SK-N-DZ (cell line): ENCODE measurements at regions not wholly inside any gene's neighbourhood (a gene's known extent, or its start where the extent isn't known, plus 50 kb on each side); places are given as distances from the start of the nearest gene placed in this dataset.
"Not testable (repeated sequence)": the region's sequence is repeated elsewhere in the genome, so short reads cannot be mapped to it uniquely, and the experiment has no call there.

Experiments used
- DNase-seq: peaks from one replicate; pipeline ENCODE4 v3.0.0-alpha.2; 2015; ENCODE audit warnings: low spot score

GRCh38 chrX:127782904-127783303, 269.3 kb downstream of the ACTRT1 start:
- no peak for DNase-seq

DNA sequence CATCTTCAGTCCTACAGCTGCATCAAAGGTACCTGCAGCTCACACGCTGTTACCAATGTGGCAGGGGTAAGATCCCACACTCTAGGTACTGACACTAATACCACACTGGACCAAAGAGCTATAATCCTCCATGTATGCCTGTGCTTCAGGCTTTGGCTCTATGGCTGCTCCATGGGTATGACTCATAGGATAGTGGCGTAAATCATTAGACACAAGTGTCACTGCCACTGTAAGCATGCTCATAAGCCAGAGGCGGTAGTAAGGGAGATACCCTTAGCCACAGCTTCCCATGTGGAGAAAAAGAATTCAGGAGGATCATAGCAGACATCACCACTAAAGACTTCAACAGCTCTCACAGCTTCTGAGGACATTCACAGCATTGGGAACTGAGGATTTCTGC, 287.5 kb downstream of the ACTRT1 start:
- no peak for DNase-seq

- DNase-seq = no peak
Measured at GRCh38 chrX:127762663-127763062, 289.5 kb downstream of the ACTRT1 start.

DNA sequence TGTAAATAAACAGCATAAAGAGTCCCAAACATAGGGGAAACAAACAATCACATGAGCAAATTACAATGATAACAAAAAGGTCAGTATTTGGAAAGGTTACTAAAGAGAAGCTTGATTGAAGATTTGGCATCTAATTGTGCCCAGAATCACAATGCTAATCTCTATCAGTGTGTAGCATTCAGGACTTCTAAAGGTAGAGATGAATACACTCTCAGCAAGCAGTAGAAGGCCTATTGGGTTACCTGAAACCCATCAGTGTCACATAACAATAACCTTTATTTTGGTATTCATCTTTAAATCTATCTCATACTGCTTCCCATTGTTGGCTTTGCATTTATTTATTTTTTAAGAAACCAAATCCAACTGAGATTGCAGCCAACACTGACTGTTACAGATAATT, 319.5 kb downstream of the ACTRT1 start:
- no peak for DNase-seq

DNA sequence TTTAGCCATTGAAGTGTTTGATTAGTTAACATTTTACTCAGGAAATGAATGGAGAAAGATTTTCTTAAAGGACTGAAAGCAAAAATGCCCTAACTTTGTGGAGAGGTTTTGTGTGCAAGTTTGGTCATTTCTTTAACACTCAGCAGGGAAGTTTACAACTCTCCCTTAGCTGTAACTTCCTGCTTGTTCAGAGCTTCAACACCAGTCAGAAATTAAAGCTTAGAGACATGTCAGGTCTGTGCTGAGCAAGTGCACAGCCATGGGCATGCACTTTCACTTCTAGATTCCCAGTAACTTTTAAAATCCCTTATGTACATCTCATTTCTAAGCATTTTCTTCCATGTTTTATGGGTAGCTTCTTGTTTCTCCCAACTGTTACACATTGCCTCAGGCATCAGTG, 326.0 kb downstream of the ACTRT1 start:
- no peak for DNase-seq

GRCh38 chrX:127708155-127708554, 344.0 kb downstream of the ACTRT1 start:
- no peak for DNase-seq

DNA sequence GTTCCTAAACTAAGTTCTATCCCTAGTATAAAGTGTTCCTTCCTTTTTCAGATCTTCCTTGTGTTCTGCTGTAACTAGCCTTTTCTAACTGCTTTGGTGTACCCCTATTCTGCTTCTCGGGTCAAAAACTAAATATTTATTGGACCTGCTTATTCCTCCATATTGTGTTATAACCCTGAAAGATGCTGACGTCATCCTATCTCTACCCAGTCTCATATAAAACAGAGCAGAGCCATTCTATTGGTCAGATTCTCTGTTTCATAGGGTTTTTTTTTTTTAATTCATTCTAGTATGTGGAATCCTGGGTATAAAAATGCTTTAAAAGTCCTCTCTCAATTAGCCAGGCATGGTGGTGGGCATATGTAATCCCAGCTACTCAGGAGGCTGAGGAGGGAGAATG, 349.7 kb downstream of the ACTRT1 start:
- DNase-seq = no peak

GRCh38 chrX:127662942-127663341, 389.3 kb downstream of the ACTRT1 start:
- DNase-seq = not testable (repeated sequence)

DNA sequence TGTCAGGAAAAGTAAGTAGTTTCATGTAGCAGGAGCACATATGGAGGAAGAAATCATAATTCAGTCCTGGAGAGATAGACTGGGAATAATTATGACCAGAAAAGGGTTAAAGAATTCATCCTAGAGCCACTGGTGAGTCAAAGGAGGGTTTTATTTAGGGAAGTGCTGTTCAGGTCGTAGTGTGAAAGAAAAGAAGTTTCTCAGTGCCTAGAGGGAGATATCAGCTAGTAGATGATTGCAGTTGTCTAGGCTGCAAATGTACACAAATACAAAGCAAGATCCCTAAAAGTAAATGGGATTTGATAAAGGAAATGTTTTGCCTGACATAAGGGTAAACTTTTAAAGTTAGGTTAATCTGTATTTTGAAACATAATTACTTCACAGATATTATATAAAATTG, 403.2 kb downstream of the ACTRT1 start:
- no peak for DNase-seq

GRCh38 chrX:127621780-127622179, 430.4 kb downstream of the ACTRT1 start:
- DNase-seq = no peak

DNA sequence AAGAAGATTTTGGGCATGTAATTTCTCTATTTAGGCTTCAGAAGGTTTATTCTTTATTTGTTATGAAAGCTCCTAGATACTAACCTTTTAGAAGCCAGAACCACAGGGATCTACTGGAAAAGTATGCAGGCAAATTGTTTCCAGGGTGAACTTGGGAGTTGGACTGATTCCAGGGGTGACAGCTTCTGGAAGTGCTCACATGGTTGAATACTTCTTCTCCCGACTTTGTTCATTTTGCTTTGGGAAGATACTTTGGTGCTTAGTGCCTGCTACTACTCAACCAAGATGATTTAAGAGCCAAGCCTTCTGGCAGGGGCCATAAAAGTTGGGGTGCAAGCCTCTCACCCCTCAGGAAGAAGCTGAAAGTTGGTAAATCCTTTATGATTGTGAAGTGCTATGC, 445.6 kb downstream of the ACTRT1 start:
- no peak for DNase-seq

DNA sequence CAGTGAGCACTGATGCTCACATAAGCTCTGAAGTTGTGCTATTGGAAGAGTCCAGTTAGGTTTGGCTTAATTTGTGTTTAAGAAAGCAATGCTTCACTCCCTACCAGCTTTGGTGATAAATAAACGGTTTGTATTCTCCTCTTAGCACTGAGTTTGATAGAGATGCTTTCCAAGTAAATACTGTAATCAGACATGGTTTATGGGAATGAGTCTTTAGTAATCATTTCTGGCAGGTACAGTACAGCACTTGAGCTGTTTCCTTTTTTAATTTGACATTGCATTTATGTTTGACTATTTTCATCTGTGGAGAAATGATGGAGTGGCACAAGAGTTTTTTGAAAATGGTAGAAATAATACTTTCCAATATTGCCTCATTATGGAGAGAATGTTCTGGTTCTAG, 455.3 kb downstream of the ACTRT1 start:
- DNase-seq = no peak

DNA sequence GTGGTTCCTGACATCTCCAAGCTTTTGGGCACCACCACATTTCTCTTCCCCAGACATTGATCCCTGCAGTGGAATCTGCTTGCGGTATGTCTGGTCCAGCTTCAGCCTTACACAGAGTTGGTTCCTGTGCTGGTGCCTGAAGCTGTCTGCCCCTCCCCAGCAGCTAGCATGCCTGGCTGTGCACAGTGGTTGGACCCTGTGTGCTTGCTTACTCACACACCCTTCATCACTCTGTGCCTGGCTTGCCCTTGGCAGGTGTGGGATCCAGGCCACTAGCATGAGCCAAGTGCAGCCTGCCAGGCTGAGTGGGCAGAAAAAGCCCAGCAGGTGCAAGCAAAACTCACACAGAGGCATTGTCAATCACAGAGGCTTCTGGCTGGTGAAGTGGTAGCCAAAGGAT, 473.8 kb downstream of the ACTRT1 start:
- no peak for DNase-seq

DNA sequence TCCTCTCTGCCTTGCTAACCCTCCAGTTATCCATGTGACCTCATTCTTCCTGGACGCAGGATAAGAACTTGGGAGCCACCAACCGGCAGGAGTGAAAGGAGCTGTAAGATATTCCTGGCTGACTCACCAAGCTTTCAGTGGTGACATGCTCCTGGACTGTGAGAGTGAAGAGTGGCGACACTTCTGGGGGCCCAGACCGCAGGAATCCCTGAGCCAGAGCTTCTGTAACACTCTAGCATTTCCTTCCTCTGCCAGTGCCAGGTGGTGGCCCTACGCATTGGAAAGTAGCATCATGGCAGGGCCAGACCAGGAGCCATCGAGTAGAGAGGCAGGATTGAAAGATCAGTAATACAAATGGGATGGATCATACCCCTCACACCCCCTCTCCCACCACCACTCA, 474.3 kb downstream of the ACTRT1 start:
- no peak for DNase-seq

GRCh38 chrX:127574829-127575228, 477.4 kb downstream of the ACTRT1 start:
- no peak for DNase-seq

- no peak for DNase-seq
Measured at GRCh38 chrX:127572471-127572870, 479.7 kb downstream of the ACTRT1 start.

DNA sequence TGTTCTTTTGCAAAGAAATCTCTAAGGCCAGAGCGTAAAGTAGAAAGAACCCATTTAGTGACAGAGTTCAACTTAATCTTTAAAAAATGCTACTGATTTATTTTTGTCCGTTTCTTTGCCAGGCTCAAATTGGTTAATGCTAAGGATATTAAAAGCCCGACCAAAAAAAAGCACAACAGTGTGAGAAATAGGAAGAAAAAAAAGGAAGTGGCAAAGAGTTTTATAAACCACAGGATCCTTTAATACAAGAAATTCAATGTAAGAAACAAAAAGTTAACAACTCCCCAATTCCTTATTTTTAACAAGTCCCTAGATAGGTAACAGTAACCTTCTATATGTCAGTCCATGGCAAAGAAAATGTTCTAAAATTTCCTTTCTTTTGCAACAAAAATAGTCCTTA, 480.4 kb downstream of the ACTRT1 start:
- no peak for DNase-seq

DNA sequence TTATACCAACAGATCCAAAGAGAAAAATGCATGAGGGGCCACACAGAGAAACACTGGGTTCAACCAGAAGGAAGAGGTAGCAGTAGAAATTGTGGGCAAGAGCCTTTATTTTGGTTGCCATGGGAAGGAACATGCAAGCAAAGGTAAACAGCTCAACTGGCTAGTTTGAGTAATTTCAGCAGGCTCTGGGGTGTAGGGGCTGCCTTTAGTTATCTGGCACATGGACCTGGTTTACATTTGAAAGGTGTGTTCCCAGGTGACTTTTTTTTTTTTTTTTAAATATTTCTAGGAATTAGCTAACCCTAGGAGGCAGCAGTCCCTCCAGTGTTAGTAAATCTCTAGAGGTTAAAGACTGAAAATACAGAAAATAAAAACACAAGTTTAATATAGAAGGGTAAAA, 481.9 kb downstream of the ACTRT1 start:
- no peak for DNase-seq

GRCh38 chrX:127568691-127569090, 483.5 kb downstream of the ACTRT1 start:
- no peak for DNase-seq

GRCh38 chrX:127558811-127559210, 493.4 kb downstream of the ACTRT1 start:
- DNase-seq = no peak

- DNase-seq = no peak
Measured at GRCh38 chrX:127552571-127552970, 499.6 kb downstream of the ACTRT1 start.

- peak; percentile 1 for DNase-seq
Measured at GRCh38 chrX:127519323-127519722, 532.9 kb downstream of the ACTRT1 start.

GRCh38 chrX:127490000-127490399, 562.2 kb downstream of the ACTRT1 start:
- no peak for DNase-seq

GRCh38 chrX:127466211-127466610, 586.0 kb downstream of the ACTRT1 start:
- DNase-seq = no peak

DNA sequence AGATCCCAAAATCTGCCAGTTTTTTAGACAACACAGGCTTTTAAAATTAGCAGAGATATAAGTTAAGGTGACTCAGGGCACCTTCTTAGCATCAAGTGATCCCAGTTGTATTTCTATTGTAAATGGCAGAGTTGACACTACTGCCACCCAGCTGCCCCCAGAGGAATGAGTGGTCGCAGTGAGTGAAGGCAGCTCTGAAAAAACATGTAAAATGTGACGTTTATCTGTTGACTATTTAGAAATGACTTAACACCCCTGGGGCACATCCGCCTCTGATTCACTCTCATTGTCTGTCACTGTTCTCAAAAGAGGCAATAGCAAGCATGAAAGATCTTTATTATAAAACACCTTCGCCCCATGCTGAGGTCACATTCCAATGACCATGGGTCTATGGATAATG, 592.4 kb downstream of the ACTRT1 start:
- DNase-seq = no peak
